ENCODE measurements at regions not wholly inside any gene's neighbourhood (a gene's known extent, or its start where the extent isn't known, plus 50 kb on each side); places are given as distances from the start of the nearest gene placed in this dataset.

- intact Hi-C loops (cut with micrococcal nuclease; ENCODE audit: unreplicated experiment), result no loop called here
- Mint-ChIP-seq H3K9me3 (ENCODE audit: low read depth, unreplicated experiment) (no peaks in the 10 kb centered on the region), H3K27ac (ENCODE audit: unreplicated experiment) (no peak overlapping the region), H3K27me3 (ENCODE audit: unreplicated experiment) (no peaks in the 10 kb centered on the region), H3K4me1 (ENCODE audit: low read depth, unreplicated experiment) (no peaks in the 10 kb centered on the region), H3K4me3 (ENCODE audit: low read depth, unreplicated experiment) (no peak overlapping the region), H3K36me3 (ENCODE audit: insufficient read depth, unreplicated experiment) (no peaks in the 10 kb centered on the region)
- no TSS peak for BruUV-seq (replicated peaks)
- CTCF ChIA-PET, result no interaction called here
- TF ChIP-seq, protein P1, sequence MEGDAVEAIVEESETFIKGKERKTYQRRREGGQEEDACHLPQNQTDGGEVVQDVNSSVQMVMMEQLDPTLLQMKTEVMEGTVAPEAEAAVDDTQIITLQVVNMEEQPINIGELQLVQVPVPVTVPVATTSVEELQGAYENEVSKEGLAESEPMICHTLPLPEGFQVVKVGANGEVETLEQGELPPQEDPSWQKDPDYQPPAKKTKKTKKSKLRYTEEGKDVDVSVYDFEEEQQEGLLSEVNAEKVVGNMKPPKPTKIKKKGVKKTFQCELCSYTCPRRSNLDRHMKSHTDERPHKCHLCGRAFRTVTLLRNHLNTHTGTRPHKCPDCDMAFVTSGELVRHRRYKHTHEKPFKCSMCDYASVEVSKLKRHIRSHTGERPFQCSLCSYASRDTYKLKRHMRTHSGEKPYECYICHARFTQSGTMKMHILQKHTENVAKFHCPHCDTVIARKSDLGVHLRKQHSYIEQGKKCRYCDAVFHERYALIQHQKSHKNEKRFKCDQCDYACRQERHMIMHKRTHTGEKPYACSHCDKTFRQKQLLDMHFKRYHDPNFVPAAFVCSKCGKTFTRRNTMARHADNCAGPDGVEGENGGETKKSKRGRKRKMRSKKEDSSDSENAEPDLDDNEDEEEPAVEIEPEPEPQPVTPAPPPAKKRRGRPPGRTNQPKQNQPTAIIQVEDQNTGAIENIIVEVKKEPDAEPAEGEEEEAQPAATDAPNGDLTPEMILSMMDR (IDR thresholded peaks at IDR 0.05; ENCODE audit: unreplicated experiment), result no peak
- no peak for DNase-seq
Observed at GRCh38 chr10:43942096-43942850, 293.6 kb upstream of the ZNF32 start.

GRCh38 chr10:43940898-43941837 lies 292.5 kb upstream of the ZNF32 start:
- Mint-ChIP-seq H3K27me3 (ENCODE audit: unreplicated experiment) (no peaks in the 10 kb centered on the region), H3K9me3 (ENCODE audit: low read depth, unreplicated experiment) (no peaks in the 10 kb centered on the region), H3K27ac (ENCODE audit: unreplicated experiment) (no peak overlapping the region), H3K4me1 (ENCODE audit: low read depth, unreplicated experiment) (no peaks in the 10 kb centered on the region), H3K4me3 (ENCODE audit: low read depth, unreplicated experiment) (no peak overlapping the region), H3K36me3 (ENCODE audit: insufficient read depth, unreplicated experiment) (no peaks in the 10 kb centered on the region)
- TF ChIP-seq, protein P1 (IDR thresholded peaks at IDR 0.05; ENCODE audit: unreplicated experiment), result no peak
- BruUV-seq (replicated peaks), result no TSS peak
- no peak for DNase-seq
- intact Hi-C loops (cut with micrococcal nuclease; ENCODE audit: unreplicated experiment), result no loop called here
- CTCF ChIA-PET, result no interaction called here

- intact Hi-C loops (cut with micrococcal nuclease; ENCODE audit: unreplicated experiment), result no loop called here
- TF ChIP-seq, protein P1 (IDR thresholded peaks at IDR 0.05; ENCODE audit: unreplicated experiment), result no peak
Observed at GRCh38 chr10:43939939-43940820, 291.5 kb upstream of the ZNF32 start.

DNA sequence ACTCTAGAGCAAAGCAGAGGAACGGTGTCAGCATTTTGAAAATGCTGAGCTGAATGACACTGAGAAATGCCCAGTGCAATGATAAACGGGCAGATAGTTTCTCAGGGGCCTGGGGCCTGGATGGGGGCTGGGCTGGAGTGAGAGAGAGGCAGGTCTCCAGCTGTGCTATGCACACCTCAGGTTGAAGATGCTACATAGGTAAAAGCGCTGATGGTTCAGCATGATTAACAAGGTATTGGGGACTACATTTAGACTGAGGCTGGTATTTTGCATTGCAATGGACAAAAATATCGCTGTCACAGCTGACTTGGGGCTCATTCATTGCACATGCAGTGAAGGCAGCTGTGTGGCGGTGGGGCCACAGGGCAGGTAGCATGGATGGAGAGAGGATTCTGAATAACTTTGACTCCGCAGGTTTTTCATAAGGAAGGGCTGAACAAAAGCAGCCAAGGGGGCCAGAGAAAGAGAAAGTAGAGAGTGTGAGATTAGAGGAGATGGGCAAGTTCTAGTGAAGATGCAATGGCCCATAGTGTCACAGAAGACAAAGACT lies 290.8 kb upstream of the ZNF32 start:
- Mint-ChIP-seq H3K36me3 (ENCODE audit: insufficient read depth, unreplicated experiment) (no peaks in the 10 kb centered on the region), H3K4me1 (ENCODE audit: low read depth, unreplicated experiment) (no peaks in the 10 kb centered on the region), H3K27me3 (ENCODE audit: unreplicated experiment) (no peaks in the 10 kb centered on the region), H3K27ac (ENCODE audit: unreplicated experiment) (no peak overlapping the region), H3K4me3 (ENCODE audit: low read depth, unreplicated experiment) (no peak overlapping the region), H3K9me3 (ENCODE audit: low read depth, unreplicated experiment) (no peaks in the 10 kb centered on the region)
- no TSS peak for BruUV-seq (replicated peaks)
- TF ChIP-seq, protein P1 (IDR thresholded peaks at IDR 0.05; ENCODE audit: unreplicated experiment), result no peak
- DNase-seq, result no peak
- CTCF ChIA-PET, result no interaction called here
- intact Hi-C loops (cut with micrococcal nuclease; ENCODE audit: unreplicated experiment), result no loop called here

More at GRCh38 chr10:43939939-43940820, 291.5 kb upstream of the ZNF32 start:
- Mint-ChIP-seq H3K4me1 (ENCODE audit: low read depth, unreplicated experiment) (no peaks in the 10 kb centered on the region), H3K27ac (ENCODE audit: unreplicated experiment) (no peak overlapping the region), H3K4me3 (ENCODE audit: low read depth, unreplicated experiment) (no peak overlapping the region), H3K36me3 (ENCODE audit: insufficient read depth, unreplicated experiment) (no peaks in the 10 kb centered on the region), H3K27me3 (ENCODE audit: unreplicated experiment) (no peaks in the 10 kb centered on the region), H3K9me3 (ENCODE audit: low read depth, unreplicated experiment) (no peaks in the 10 kb centered on the region)
- BruUV-seq (replicated peaks), result no TSS peak
- DNase-seq, result no peak
- CTCF ChIA-PET, result no interaction called here

All from Calu3 (cell line).